ENCODE measurements at regions not wholly inside any gene's neighbourhood (a gene's known extent, or its start where the extent isn't known, plus 50 kb on each side); places are given as distances from the start of the nearest gene placed in this dataset.
A peak's percentile ranks its signal among the peaks of the same experiment; 100 is the strongest.

DNA sequence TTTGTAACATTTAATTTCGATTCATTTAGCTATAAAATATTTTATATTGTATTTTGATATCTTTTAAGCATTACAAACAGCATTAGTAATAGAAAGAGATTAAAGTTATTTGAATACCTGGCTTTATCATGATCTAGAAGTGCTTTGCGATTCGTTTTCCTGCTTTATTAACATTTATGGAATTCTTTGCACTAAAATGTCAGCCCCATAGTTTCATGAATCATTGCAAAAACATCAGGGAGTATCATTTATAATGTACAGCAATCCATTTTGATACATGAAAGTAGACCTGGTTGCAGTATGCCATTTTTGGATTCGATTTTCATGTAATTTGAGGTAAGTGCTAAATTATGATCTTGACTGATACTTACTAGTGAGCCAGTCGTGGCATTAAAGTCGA lies 108.0 kb upstream of the DPYD start:
- no peaks in the 10 kb centered on the region for H3K9me3 ChIP-seq (ENCODE audit: low read length)
- no peaks in the 10 kb centered on the region for H4K20me1 ChIP-seq (ENCODE audit: insufficient read depth)
- no peak overlapping the region for H3K9ac ChIP-seq (ENCODE audit: low read length)
- H2AFZ ChIP-seq (ENCODE audit: low read depth, low read length), result no peak overlapping the region
- no peaks in the 10 kb centered on the region for H3K9me2 ChIP-seq (ENCODE audit: insufficient read depth, low read length)
- no peak overlapping the region for H3K4me3 ChIP-seq (ENCODE audit: low read length)
- H3K4me2 ChIP-seq (ENCODE audit: low read length), result no peak overlapping the region
- H3K36me3 ChIP-seq (ENCODE audit: insufficient read depth, low read length), result no peaks in the 10 kb centered on the region
- H3K27ac ChIP-seq (ENCODE audit: low read length), result no peak overlapping the region
- H3F3A ChIP-seq (ENCODE audit: insufficient read depth, low read length, poor library complexity, severe bottlenecking), result no peaks in the 10 kb centered on the region
- H3K79me2 ChIP-seq (replicated peaks; ENCODE audit: insufficient read depth, low read length), result peaks cover 6% of the 10 kb centered on the region
- TF ChIP-seq, protein P1, sequence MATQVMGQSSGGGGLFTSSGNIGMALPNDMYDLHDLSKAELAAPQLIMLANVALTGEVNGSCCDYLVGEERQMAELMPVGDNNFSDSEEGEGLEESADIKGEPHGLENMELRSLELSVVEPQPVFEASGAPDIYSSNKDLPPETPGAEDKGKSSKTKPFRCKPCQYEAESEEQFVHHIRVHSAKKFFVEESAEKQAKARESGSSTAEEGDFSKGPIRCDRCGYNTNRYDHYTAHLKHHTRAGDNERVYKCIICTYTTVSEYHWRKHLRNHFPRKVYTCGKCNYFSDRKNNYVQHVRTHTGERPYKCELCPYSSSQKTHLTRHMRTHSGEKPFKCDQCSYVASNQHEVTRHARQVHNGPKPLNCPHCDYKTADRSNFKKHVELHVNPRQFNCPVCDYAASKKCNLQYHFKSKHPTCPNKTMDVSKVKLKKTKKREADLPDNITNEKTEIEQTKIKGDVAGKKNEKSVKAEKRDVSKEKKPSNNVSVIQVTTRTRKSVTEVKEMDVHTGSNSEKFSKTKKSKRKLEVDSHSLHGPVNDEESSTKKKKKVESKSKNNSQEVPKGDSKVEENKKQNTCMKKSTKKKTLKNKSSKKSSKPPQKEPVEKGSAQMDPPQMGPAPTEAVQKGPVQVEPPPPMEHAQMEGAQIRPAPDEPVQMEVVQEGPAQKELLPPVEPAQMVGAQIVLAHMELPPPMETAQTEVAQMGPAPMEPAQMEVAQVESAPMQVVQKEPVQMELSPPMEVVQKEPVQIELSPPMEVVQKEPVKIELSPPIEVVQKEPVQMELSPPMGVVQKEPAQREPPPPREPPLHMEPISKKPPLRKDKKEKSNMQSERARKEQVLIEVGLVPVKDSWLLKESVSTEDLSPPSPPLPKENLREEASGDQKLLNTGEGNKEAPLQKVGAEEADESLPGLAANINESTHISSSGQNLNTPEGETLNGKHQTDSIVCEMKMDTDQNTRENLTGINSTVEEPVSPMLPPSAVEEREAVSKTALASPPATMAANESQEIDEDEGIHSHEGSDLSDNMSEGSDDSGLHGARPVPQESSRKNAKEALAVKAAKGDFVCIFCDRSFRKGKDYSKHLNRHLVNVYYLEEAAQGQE (IDR thresholded peaks at IDR 0.05; ENCODE audit: borderline replicate concordance), result no peak
- no peak for TF ChIP-seq TAF1 (IDR thresholded peaks at IDR 0.05; ENCODE audit: low read depth)
- no peaks in the 10 kb centered on the region for H3K27me3 ChIP-seq (ENCODE audit: insufficient read depth, low read depth, low read length)

DNA sequence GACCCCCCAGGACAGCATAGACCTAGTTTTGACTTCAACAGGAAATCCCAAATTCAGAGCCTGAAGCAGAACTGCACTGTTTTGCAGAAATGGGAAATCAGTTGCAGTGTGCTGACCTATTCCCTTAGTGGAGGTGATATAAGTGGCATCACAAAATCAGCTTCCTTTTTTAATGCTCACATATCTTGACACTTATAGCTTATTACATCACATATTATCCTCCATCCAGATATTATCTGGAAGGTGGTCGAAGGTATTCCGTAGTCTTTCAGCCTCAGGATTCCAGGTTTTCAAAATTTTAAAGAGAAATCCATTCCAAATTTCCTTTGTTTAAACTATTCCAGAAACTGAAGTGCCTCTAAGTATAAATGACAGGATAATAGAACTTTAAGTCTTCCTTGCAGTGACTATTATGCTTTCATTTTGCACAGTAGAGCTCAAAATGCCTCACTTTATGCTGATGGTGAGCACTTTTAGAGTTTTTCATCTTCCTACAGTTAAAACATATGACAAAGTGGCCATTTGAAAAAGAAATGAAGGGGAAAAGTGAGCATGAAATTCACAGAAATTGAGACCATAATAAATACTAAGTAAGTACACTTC lies 106.4 kb upstream of the DPYD start:
- no peak overlapping the region for H3K4me2 ChIP-seq (ENCODE audit: low read length)
- no peak overlapping the region for H2AFZ ChIP-seq (ENCODE audit: low read depth, low read length)
- H3K27ac ChIP-seq (ENCODE audit: low read length), result no peak overlapping the region
- H3K4me3 ChIP-seq (ENCODE audit: low read length), result no peak overlapping the region
- H3F3A ChIP-seq (ENCODE audit: insufficient read depth, low read length, poor library complexity, severe bottlenecking), result no peaks in the 10 kb centered on the region
- H3K9ac ChIP-seq (ENCODE audit: low read length), result no peak overlapping the region
- no peaks in the 10 kb centered on the region for H4K20me1 ChIP-seq (ENCODE audit: insufficient read depth)
- no peaks in the 10 kb centered on the region for H3K27me3 ChIP-seq (ENCODE audit: insufficient read depth, low read depth, low read length)
- no peaks in the 10 kb centered on the region for H3K36me3 ChIP-seq (ENCODE audit: insufficient read depth, low read length)
- TF ChIP-seq EZH2 (IDR thresholded peaks at IDR 0.05; ENCODE audit: borderline replicate concordance, insufficient read depth, low read length, poor library complexity, severe bottlenecking) (no peak), TAF1 (IDR thresholded peaks at IDR 0.05; ENCODE audit: low read depth) (no peak), EP300 (conservative IDR thresholded peaks at IDR 0.05; ENCODE audit: poor library complexity, severe bottlenecking) (no peak), MXI1 (conservative IDR thresholded peaks at IDR 0.05; ENCODE audit: poor library complexity, severe bottlenecking) (no peak), RAD21 (conservative IDR thresholded peaks at IDR 0.05) (no peak), SMC3 (conservative IDR thresholded peaks at IDR 0.05; ENCODE audit: poor library complexity) (no peak)
- TF ChIP-seq, protein P2, sequence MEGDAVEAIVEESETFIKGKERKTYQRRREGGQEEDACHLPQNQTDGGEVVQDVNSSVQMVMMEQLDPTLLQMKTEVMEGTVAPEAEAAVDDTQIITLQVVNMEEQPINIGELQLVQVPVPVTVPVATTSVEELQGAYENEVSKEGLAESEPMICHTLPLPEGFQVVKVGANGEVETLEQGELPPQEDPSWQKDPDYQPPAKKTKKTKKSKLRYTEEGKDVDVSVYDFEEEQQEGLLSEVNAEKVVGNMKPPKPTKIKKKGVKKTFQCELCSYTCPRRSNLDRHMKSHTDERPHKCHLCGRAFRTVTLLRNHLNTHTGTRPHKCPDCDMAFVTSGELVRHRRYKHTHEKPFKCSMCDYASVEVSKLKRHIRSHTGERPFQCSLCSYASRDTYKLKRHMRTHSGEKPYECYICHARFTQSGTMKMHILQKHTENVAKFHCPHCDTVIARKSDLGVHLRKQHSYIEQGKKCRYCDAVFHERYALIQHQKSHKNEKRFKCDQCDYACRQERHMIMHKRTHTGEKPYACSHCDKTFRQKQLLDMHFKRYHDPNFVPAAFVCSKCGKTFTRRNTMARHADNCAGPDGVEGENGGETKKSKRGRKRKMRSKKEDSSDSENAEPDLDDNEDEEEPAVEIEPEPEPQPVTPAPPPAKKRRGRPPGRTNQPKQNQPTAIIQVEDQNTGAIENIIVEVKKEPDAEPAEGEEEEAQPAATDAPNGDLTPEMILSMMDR (IDR thresholded peaks at IDR 0.05; ENCODE audit: poor library complexity, severe bottlenecking), result no peak
- TF ChIP-seq, protein P1 (IDR thresholded peaks at IDR 0.05; ENCODE audit: borderline replicate concordance), result peak; percentile 27
- H3K9me3 ChIP-seq (ENCODE audit: low read length), result no peaks in the 10 kb centered on the region
- no peaks in the 10 kb centered on the region for H3K9me2 ChIP-seq (ENCODE audit: insufficient read depth, low read length)
- peaks cover 5% of the 10 kb centered on the region for H3K79me2 ChIP-seq (replicated peaks; ENCODE audit: insufficient read depth, low read length)
